KMS-11 (cell line): ENCODE measurements at regions not wholly inside any gene's neighbourhood (a gene's known extent, or its start where the extent isn't known, plus 50 kb on each side); places are given as distances from the start of the nearest gene placed in this dataset.

Source experiments
- H2AFZ ChIP-seq: fragments of 200-600 bp; sonication (generic); 2 replicates; pipeline ENCODE4 v1.6.1; 2016; ENCODE audit warnings: antibody characterized with exemption, mixed run types, low read depth
- H3K27ac ChIP-seq: fragments of 200-600 bp; sonication (generic); 2 replicates; pipeline ENCODE4 v1.6.1; 2016; ENCODE audit warnings: mild to moderate bottlenecking, mixed run types
- H3K27me3 ChIP-seq: fragments of 200-600 bp; sonication (generic); 2 replicates; pipeline ENCODE4 v1.6.1; 2017; ENCODE audit warnings: mild to moderate bottlenecking, low read depth, mixed run types, moderate library complexity; ENCODE audit not compliant: insufficient read depth
- H3K36me3 ChIP-seq: fragments of 200-600 bp; sonication (generic); 2 replicates; pipeline ENCODE4 v1.6.1; 2017; ENCODE audit warnings: mild to moderate bottlenecking, mixed run types; ENCODE audit not compliant: insufficient read depth
- H3K4me1 ChIP-seq: fragments of 200-600 bp; sonication (generic); 2 replicates; pipeline ENCODE4 v1.6.1; 2016; ENCODE audit warnings: mild to moderate bottlenecking, low read depth, mixed run types; ENCODE audit not compliant: poor library complexity, severe bottlenecking
- H3K4me2 ChIP-seq: fragments of 200-600 bp; sonication (generic); 2 replicates; pipeline ENCODE4 v1.7.0; 2016; ENCODE audit warnings: mild to moderate bottlenecking, mixed run types
- H3K4me3 ChIP-seq: fragments of 200-600 bp; sonication (generic); IDR thresholded peaks from 2 replicates; pipeline ENCODE4 v1.6.1; 2017; ENCODE audit warnings: low read depth, low read length, mixed read lengths; ENCODE audit not compliant: insufficient read depth
- H3K79me2 ChIP-seq: fragments of 200-600 bp; sonication (generic); 2 replicates; pipeline ENCODE4 v1.6.1; 2016; ENCODE audit warnings: low read depth, mixed run types; ENCODE audit not compliant: insufficient read depth
- H3K9ac ChIP-seq: fragments of 200-600 bp; sonication (generic); 2 replicates; pipeline ENCODE4 v1.6.1; 2016; ENCODE audit warnings: mild to moderate bottlenecking, mixed run types
- H4K20me1 ChIP-seq: fragments of 200-600 bp; sonication (generic); 2 replicates; pipeline ENCODE4 v1.6.1; 2016; ENCODE audit warnings: mild to moderate bottlenecking, mixed run types; ENCODE audit not compliant: insufficient read depth
- CTCF ChIP-seq: fragments of 200-600 bp; sonication (generic); conservative IDR thresholded peaks from 2 replicates; pipeline ENCODE4 v1.6.1; 2017; ENCODE audit warnings: low read depth, mild to moderate bottlenecking, antibody characterized with exemption, low read length, moderate library complexity, mixed read lengths

- no peak overlapping the region for H3K4me2 ChIP-seq
- H3K4me1 ChIP-seq: no peaks in the 10 kb centered on the region
- TF ChIP-seq CTCF: no peak
- no peak overlapping the region for H3K4me3 ChIP-seq
- H4K20me1 ChIP-seq: no peaks in the 10 kb centered on the region
- H3K27me3 ChIP-seq: peaks cover 9% of the 10 kb centered on the region; the same call in 1 of the 2 replicates
- H3K27ac ChIP-seq: no peak overlapping the region
- H3K36me3 ChIP-seq: no peaks in the 10 kb centered on the region
- no peak overlapping the region for H2AFZ ChIP-seq
- H3K9ac ChIP-seq: no peak overlapping the region
- H3K79me2 ChIP-seq: no peaks in the 10 kb centered on the region
These were observed 195.5 kb downstream of the DLL1 start for GRCh38 chr6:170095273-170095981.

- Histone ChIP-seq H3K4me2 (no peak overlapping the region), H4K20me1 (no peaks in the 10 kb centered on the region), H3K9ac (no peak overlapping the region), H3K4me1 (no peaks in the 10 kb centered on the region), H3K36me3 (no peaks in the 10 kb centered on the region), H3K27ac (no peak overlapping the region), H3K79me2 (no peaks in the 10 kb centered on the region), H3K4me3 (no peak overlapping the region), H3K27me3 (peaks cover 10% of the 10 kb centered on the region; the same call in 1 of the 2 replicates), H2AFZ (no peak overlapping the region)
- no peak for TF ChIP-seq CTCF
These were observed 196.1 kb downstream of the DLL1 start for GRCh38 chr6:170094686-170095272.

- Histone ChIP-seq H3K4me1 (no peaks in the 10 kb centered on the region), H3K79me2 (no peaks in the 10 kb centered on the region)
- no peak for TF ChIP-seq CTCF
These were observed 197.0 kb downstream of the DLL1 start for GRCh38 chr6:170093658-170094596.

GRCh38 chr6:170093276-170093657, 197.6 kb downstream of the DLL1 start:
- Histone ChIP-seq H3K27me3 (peaks cover 12% of the 10 kb centered on the region; the same call in 1 of the 2 replicates), H3K79me2 (no peaks in the 10 kb centered on the region), H4K20me1 (no peaks in the 10 kb centered on the region), H3K9ac (no peak overlapping the region), H3K27ac (no peak overlapping the region), H2AFZ (no peak overlapping the region), H3K36me3 (no peaks in the 10 kb centered on the region), H3K4me2 (no peak overlapping the region), H3K4me3 (no peak overlapping the region), H3K4me1 (no peaks in the 10 kb centered on the region)
- TF ChIP-seq CTCF: no peak

More at GRCh38 chr6:170093658-170094596, 197.0 kb downstream of the DLL1 start:
- Histone ChIP-seq H3K27me3 (peaks cover 12% of the 10 kb centered on the region; the same call in 1 of the 2 replicates), H3K4me3 (no peak overlapping the region), H3K4me2 (no peak overlapping the region), H3K36me3 (no peaks in the 10 kb centered on the region), H4K20me1 (no peaks in the 10 kb centered on the region), H3K9ac (no peak overlapping the region), H2AFZ (no peak overlapping the region), H3K27ac (no peak overlapping the region)
